ENCODE measurements at regions not wholly inside any gene's neighbourhood (a gene's known extent, or its start where the extent isn't known, plus 50 kb on each side); places are given as distances from the start of the nearest gene placed in this dataset.

GRCh38 chr11:104319396-104319795, 155.4 kb upstream of the PDGFD start:
- TF ChIP-seq POLR2A (IDR thresholded peaks at IDR 0.05) (no peak), EP300 (IDR thresholded peaks at IDR 0.05) (no peak)

Measured in stomach (tissue), 4 donors.